ENCODE measurements at regions not wholly inside any gene's neighbourhood (a gene's known extent, or its start where the extent isn't known, plus 50 kb on each side); places are given as distances from the start of the nearest gene placed in this dataset.

- DNase-seq (ENCODE audit: low read depth, low spot score): no peak
- in situ Hi-C loops (cut with HindIII; ENCODE audit: low sequenced_read_pairs): no loop called here
- no peak for TF ChIP-seq CTCF (IDR thresholded peaks at IDR 0.05; ENCODE audit: low read depth, low read length)
- no peak overlapping the region for H3K4me3 ChIP-seq (ENCODE audit: low read depth, low read length)
Observed at GRCh38 chr20:11275740-11276139, 601.9 kb upstream of the JAG1 start.

- no peak for DNase-seq (ENCODE audit: low read depth, low spot score)
- no peak overlapping the region for H3K4me3 ChIP-seq (ENCODE audit: low read depth, low read length)
- in situ Hi-C loops (cut with HindIII; ENCODE audit: low sequenced_read_pairs): no loop called here
- no peak for TF ChIP-seq CTCF (IDR thresholded peaks at IDR 0.05; ENCODE audit: low read depth, low read length)
Observed at GRCh38 chr20:11277170-11277569, 603.4 kb upstream of the JAG1 start.

GRCh38 chr20:11277858-11278257 is 604.1 kb upstream of the JAG1 start:
- in situ Hi-C loops (cut with HindIII; ENCODE audit: low sequenced_read_pairs): no loop called here
- DNase-seq (ENCODE audit: low read depth, low spot score): no peak
- no peak overlapping the region for H3K4me3 ChIP-seq (ENCODE audit: low read depth, low read length)
- no peak for TF ChIP-seq CTCF (IDR thresholded peaks at IDR 0.05; ENCODE audit: low read depth, low read length)

GRCh38 chr20:11278461-11278860 is 604.7 kb upstream of the JAG1 start:
- in situ Hi-C loops (cut with HindIII; ENCODE audit: low sequenced_read_pairs): no loop called here
- no peak for DNase-seq (ENCODE audit: low read depth, low spot score)
- no peak for TF ChIP-seq CTCF (IDR thresholded peaks at IDR 0.05; ENCODE audit: low read depth, low read length)
- H3K4me3 ChIP-seq (ENCODE audit: low read depth, low read length): no peak overlapping the region

- no peak for DNase-seq (ENCODE audit: low read depth, low spot score)
- in situ Hi-C loops (cut with HindIII; ENCODE audit: low sequenced_read_pairs): no loop called here
- TF ChIP-seq CTCF (IDR thresholded peaks at IDR 0.05; ENCODE audit: low read depth, low read length): no peak
- H3K4me3 ChIP-seq (ENCODE audit: low read depth, low read length): no peak overlapping the region
Observed at GRCh38 chr20:11281240-11281639, 607.4 kb upstream of the JAG1 start.

- TF ChIP-seq CTCF (IDR thresholded peaks at IDR 0.05; ENCODE audit: low read depth, low read length): no peak
- in situ Hi-C loops (cut with HindIII; ENCODE audit: low sequenced_read_pairs): no loop called here
- DNase-seq (ENCODE audit: low read depth, low spot score): no peak
- no peak overlapping the region for H3K4me3 ChIP-seq (ENCODE audit: low read depth, low read length)
Observed at GRCh38 chr20:11281768-11282167, 608.0 kb upstream of the JAG1 start.

GRCh38 chr20:11287126-11287525 is 613.3 kb upstream of the JAG1 start:
- H3K4me3 ChIP-seq (ENCODE audit: low read depth, low read length): no peak overlapping the region
- DNase-seq (ENCODE audit: low read depth, low spot score): no peak
- in situ Hi-C loops (cut with HindIII; ENCODE audit: low sequenced_read_pairs): no loop called here
- no peak for TF ChIP-seq CTCF (IDR thresholded peaks at IDR 0.05; ENCODE audit: low read depth, low read length)

All from astrocyte of the spinal cord (primary cell).